Inferior parietal cortex (tissue), 1 donor: ENCODE measurements at regions not wholly inside any gene's neighbourhood (a gene's known extent, or its start where the extent isn't known, plus 50 kb on each side); places are given as distances from the start of the nearest gene placed in this dataset.
"Not testable (repeated sequence)": the region's sequence is repeated elsewhere in the genome, so short reads cannot be mapped to it uniquely, and the experiment has no call there.

Experiments
- DNase-seq: peaks from one replicate; pipeline ENCODE4 v3.0.0-alpha.2; 2016; ENCODE audit errors: extremely low spot score

DNA sequence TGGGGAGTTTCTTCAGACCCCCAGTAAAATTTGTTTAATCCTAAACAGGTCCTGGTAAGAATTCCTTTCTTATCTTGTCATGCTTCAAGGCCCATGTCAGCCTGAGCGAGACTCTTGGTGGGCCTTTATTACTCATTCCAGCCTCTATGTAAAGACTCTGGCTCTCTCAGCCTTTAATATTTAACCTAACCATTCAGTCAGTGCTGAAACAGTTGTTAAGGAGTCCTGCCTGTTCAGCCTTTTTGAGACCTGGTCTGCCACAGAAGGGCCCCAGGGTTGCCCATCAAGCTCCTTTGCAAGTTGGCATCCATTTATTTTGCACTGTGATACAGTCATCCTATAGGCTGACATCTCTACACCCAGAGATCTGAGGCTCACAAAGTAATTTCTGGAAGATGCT, 107.7 kb upstream of the VANGL1 start:
- no peak for DNase-seq

DNA sequence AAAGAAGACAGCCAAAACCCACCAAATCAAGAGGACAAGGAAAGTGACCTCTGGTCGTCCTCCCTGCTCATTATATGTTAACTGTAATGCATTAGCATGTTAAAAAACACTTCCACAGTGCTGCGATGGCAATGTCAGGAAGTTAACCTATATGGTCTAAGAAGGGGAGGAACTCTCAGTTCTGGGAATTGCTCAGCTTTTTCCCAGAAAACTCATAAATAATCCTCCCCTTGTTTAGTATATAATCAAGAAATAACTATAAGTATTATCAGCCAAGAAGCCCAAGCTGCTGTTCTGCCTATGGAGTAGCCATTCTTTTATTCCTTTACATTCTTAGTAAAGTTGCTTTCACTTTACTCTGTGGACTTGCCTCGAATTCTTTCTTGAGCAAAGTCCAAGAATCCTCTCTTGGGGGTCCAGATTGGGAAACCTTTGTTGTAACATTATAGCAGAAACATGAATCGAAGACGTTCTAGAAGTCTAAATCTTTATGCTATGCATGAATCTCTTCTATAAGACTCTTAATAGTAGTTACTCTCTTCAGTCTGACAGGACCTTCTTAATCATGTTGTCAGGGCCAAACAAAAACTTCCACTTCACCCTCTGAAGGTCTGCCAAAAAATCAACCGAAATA, 110.0 kb upstream of the VANGL1 start:
- DNase-seq = no peak

DNA sequence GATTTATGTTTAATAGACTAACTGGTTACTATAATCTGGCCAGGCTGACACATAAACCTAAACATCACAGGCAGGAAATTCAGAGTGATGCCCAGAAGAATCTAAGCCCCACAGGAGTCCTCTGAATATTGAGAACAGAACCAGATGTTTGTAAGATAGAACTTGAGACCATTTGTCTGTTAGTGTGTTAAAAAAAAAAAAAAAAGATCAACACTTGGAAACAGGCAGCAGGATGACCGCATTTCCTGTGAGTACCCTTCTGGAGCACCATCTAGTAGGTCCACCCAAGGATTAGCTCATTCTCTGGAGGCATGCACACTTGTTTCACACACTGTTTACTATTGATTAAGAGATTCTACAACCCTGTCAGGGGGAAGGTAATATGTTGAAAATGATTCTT, 111.4 kb upstream of the VANGL1 start:
- DNase-seq = no peak

DNA sequence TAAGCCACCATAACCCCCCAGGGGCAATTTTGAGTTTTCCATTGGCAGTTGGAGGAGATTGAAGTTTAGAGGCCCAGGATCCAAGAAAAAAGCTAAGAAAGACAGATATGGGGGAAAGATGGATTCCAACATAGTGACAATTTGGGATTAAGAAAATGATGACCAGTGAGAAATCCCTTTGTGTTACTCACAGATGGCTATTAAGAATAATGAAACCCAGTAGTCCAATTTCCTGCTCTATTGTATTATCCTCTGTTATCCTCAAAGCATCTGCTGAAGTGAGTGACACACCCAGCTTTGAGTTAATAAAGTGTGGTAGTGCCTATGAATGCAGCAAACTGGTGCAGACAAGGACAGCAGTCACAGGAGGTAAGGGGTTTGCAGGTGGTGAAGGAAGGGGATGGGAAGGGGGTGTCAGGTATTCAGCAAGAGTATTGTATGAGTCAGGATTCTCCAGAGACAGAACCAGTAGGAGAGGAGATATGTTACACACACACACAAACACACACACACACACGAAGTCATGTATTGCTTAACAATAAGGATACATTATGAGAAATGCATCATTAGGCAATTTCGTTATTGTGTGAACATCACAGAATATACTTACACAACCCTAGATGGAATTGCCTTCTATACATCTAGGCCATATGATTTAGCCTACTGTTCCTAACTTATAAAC, 112.4 kb upstream of the VANGL1 start:
- no peak for DNase-seq

DNA sequence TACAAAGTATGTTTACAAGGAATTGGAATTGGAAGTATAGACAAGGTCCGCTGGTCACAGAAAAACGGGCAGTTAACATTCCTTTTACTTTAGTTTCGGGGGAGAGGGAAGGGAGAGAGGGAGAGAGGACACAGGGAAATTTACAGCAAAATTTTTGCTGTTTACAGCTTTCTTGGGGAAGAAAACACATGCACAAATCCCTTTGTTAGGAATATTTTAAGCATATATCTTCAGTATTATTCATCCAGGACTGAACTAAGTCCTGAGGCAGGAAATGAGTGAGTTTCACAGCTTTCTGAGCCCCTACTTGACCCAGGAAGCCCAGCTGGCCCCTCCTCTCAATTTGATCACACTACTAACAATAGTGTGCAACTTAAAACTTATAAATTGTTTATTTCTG, 113.4 kb upstream of the VANGL1 start:
- DNase-seq = not testable (repeated sequence)

DNA sequence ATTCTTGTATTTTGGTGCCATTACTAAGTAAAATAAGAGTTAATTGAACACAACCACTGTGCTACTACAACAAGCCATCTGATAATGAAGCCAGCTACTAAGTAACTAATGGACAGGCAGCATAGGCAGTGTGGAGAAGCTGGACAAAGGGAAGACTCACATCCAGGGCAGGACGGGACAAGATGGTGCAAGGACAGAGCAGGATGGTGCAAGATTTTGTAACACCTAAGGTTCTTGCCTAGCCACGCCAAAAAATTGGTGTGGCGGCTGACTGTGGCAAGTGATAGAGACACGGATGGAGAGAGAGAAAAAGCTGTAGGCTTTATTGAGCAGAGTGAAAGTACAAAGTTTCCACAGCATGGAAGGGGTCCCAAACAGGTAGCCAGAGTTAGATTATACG, 114.0 kb upstream of the VANGL1 start:
- DNase-seq = no peak

DNA sequence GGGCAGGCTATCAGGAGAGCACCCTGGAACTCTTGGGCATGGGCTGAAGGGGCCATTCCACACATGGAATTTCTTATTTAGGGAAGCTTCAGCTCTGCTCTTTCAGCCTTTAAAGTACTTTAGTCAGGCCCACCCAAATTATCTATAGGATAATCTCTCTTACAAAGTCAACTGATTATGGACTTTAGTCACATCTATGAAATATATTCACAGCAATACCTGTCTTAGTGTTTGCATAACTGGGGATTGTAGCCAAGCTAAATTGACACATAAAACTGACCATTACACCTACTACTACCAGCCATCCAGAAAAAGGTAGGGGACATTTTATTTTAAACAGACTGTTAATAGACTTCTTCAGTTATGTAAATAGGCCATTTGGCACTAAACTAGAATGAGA, 114.9 kb upstream of the VANGL1 start:
- DNase-seq = no peak

DNA sequence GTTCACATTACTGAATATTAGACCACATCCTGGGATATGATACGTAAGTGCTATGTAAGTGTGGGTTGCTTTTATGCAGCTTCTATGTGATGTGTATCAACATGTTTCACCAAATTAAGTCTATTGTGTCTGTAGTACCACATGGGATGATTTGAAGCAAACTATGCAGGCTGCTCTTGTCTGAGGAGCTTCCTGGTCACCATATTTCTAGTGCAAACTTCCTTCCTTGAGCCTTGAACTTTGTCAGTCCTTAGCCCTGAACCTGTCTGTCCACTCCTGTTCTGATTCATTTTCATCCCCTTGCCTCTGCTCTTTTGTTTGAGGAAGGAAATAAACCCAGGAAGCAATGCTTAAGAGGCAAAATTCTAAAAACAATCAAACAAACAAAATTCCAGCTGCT, 117.5 kb upstream of the VANGL1 start:
- DNase-seq = no peak

DNA sequence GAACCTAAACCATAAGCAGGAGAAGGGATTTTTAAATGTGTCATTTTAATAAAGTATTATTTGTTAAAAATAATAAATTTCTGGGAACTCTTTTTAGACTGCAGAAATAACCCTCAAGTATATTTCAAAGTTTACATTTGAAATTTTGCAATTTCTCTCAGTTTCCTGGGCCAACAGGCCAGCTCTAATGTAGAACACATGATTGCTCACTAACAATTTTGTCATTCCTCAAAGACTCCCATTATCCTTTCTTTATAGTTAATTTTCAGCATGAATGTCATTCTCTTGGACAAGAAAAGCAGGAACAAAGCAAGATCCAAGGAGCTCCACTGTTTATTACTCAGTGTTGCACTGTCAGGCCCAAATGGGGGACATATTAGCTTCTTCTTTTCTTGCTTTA, 119.4 kb upstream of the VANGL1 start:
- no peak for DNase-seq

DNA sequence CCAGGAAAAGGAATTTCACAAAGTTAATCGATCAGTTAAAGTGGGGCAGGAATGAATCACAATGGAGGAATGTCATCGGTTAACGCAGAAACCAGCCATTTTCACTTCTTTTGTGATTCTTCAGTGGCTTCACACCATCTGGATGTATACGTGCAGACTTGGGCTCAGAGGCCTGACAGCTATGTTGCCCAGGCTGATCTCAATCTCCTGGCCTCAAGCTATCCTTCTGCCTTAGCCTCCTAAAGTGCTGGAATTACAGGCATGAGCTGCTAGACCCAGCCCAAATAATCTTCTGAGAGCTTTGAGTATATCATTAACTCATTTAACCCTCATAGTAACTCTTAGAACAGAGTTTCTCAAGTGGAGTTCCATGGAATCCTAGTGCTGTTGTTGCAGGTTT, 126.5 kb upstream of the VANGL1 start:
- no peak for DNase-seq

DNA sequence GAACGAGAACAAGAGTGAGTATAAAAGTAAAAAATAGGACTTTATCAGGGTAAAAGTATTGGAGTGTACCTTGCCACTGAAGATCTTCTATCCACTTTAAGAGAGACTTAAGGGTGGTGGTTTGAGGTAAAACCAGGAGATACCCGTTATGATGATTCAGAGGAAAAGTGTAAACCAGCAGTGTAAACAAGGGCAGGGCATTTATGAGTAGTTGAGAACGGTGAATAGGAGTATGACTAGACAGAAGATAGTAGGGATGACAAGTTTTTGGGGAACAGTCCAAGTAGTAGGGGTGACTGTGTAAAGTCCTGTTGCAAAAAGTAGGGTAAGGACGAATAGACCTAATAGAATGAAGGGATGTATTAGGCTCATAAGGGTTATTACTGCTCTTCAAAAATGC, 131.5 kb upstream of the VANGL1 start:
- not testable (repeated sequence) for DNase-seq

DNA sequence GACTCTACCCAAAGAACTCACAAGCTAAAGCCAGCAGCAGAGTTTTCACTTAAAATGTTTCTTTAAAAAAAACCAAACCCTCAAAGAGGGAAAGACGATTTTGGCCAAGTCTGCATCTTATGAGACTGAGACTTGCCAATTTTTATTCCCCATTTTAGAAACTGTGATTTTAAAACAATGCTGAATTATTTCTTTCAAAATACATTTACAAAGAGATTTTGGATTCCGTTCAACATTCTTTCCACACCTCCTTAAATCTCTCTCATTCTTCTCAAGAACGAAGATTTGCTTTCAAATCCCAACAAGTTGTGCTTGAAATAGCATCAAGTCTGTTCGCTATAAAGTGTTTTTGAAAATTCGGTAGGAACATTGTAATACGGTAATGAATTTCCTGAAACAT, 133.9 kb upstream of the VANGL1 start:
- peak; percentile 25 for DNase-seq

DNA sequence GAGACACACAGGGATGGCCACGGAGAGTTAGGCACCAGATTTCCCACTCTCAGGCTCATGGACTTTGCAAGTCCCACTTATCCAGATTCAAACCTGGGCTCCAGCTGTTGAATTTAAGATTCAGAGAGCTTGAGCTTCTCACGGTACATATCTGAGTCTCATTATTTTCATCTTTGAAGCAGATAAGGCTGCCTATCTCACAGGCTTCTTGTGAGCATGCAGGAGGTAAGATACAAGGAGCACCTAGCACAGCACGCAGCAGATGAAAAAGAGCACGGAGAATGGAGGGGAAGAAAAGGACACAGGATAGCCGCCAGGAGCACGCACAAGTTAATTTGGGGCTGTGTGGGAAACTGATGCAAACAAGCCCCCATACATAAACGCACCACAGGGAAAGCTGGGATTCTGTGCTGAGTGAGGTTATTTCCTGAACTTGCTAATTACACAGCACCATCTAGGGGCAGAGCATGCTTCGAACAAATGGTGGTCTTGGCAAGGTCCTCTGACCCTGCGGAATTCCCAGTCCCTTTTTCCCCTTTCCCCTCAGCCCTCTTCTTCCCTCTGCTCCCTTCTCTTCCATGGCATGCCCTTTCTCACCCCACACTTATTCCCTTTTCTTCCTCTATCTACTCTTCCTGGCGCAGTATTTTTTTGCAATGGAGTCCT, 134.7 kb upstream of the VANGL1 start:
- DNase-seq = no peak

DNA sequence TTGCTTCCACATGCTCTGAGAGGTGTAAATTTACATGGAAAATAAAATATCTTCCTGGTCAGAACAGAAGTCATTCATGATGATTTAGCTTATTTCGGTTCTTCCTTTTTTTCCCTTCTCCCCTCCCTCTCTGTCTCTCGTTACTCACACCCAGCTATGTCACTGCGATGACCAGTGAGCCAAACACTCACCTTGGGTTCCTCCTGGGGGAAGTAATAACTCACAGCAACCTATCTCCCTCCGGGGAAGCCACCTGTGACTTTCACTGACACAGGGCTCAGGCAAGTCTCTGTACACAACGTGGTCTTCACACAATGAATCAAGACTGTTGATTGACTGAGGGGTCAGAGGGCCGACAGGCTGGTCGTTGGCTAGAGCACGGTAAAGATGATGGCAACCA, 135.3 kb upstream of the VANGL1 start:
- no peak for DNase-seq

DNA sequence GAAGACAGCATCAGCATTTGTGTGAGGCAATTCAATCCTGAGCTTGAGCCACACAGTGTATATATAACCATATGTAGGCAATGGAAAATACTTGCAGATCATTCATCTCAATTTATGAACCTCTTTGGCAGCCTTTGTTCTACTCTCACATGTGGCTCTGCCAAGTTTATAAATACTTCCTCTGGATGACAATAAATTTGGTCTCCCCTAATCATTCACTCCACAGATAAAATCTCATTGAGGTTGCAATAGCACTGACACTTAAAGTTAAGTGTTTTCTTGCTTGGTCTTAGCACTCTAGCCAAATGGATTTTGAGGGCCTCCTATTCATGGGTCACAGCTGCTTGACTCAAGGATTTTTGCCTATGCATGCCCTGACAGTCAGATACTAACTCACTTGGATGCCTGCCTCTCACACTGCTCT, 136.6 kb upstream of the VANGL1 start:
- no peak for DNase-seq

DNA sequence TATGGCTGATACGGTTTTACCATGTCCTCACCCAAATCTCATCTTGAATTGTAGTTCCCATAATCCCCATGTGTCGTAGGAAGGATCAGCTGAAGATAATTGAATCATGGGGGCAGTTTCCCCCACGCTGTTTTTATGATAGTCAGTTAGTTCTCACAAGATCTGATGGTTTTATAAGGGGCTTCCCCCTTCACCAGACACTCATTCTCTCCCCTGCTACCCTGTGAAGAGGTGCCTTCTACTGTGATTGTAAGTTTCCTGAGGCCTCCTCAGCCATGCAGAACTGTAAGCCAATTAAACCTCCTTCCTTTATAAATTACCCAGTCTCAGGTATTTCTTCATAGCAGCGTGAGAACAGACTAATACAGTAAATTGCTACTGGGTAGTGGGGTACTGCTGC, 139.6 kb upstream of the VANGL1 start:
- not testable (repeated sequence) for DNase-seq

DNA sequence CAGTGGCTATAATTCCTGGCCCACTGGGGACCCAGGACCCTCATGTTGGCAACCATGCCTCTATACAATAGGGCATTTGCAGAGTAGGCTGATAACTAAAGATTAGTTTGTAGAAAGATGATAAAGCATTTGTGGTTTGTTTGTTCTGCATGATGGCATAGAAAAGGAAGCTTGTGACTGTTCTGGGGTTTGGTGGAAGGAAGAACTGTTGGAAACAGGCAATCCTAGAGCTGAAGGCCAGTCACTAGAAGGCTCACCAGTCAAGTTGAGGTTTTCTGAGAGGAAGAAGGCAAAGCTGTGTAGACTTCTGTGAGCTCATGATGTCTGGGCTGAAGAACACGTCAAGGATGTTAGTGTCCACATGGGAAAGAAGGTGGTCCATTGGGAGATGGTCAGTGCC, 140.3 kb upstream of the VANGL1 start:
- DNase-seq = no peak

DNA sequence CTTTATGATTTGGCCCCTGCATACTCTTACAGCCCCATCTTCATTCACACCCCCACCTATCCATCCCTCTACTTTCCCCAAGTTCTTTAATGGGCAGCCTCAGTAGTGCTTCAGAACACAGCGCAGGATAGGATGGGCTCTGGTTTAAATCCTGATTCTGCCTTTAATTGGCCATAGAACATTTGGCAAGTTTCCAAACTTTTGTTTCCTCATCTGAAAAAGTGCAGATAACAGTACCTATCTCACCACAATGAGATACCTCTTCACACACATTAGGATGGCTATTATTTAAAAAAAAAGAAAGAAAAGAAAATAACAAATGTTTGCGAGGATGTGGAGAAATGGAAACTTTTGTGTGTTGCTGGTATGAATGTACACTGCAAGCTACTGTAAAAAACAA, 142.5 kb upstream of the VANGL1 start:
- DNase-seq = no peak

DNA sequence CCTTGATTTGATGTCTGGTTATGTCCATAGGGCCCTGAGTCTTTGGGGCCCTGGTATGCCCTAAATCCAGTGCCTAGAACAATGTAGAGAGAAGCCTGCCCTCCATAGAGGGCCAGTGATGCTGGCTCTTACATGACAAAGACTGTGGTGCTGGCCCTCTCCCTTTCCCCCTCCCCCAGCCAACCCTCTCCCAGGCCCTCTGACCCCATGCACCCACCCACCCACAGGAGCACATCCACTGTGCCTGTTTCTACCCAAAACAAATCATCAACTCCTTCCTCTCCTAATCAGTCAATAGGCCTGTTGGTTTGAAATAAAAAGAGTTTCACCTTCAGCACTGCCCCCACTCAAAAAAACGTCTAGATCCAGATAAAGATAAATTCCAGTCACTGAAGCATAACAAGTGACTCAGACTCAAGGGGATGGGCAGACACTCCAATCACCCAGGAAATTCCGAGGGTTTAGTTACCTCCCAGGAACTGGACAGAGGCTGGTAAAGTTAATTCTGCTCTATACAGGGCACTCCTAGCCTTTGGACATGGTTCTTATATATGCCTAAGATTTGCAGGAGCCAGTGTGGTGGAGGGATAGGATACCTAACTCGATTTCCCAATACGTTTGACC, 144.8 kb upstream of the VANGL1 start:
- DNase-seq = no peak

DNA sequence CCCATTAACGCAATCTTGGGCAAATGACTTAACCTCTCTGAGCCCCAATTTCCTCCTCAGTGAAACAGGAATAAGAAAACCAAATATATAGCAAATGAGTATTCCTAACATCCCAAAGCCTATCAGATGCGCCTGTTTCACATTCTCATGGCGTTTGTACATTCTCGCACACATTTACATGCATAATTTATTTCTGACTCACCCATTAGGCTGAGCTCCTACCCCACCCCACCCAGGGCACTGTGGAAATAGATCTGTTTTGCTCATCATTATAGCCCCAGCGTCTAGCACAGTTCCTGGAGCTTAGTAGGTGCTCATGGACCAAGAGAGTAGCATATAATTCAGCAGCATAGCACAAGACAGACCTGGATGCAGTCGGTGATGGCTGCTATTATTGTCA, 146.1 kb upstream of the VANGL1 start:
- DNase-seq = no peak

DNA sequence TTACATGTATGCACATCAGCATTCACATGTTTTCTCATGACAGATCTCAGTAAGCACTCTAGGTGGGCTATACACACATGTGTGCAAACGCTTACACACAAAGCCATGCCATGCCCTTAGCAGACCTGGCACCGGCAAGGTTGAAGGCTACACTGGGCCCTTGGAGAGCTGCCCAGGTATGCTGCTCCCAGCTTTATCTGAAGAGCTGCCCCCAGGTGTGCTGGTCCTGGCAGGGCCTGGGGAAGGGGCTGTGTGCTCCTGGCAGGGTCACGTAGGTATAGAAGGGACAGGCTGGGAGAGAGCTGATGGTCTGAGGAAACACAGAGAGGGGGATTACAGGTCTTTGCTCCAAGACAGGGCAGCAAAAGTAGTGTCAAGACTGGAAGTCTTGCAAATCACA, 146.7 kb upstream of the VANGL1 start:
- no peak for DNase-seq

DNA sequence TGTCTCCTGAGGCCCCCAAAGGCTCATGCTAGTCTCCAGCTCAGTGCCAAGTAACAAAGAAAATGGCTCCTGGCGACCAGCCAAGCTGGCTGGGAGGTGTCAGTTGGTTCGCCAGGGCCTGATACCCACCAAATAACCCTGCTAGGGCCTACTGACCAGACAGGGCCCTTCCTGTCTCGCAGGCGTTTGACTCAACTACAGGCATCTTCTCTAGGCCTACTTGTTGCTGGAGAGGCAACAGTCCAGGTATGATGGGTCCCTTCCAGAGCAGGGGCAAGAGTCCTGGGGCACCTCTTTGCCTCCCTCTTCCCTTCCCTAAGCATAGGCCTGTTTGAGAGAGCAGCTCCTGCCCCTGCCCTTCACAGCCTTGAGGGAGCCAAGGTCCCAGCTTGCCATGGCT, 147.9 kb upstream of the VANGL1 start:
- no peak for DNase-seq

DNA sequence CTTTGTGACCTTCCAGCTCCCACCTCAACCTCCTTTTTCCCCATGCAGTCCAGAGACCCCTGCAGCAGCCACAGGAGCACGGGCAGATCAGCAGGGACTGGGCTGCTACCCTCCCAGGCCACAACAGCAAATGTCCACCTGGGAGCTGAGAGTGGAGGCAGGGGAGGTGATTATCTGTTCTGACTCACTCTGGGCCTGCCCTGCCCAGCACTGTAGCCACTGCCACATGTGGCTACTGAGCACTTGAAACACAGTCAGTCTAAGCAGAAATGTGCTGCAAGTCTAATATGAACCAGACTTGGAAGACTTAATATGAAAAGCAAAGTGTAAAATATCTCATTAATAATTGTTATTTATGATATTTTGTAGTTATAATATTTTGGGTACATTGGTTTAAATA, 148.9 kb upstream of the VANGL1 start:
- DNase-seq = no peak
